ENCODE measurements at regions not wholly inside any gene's neighbourhood (a gene's known extent, or its start where the extent isn't known, plus 50 kb on each side); places are given as distances from the start of the nearest gene placed in this dataset.

- intact Hi-C loops (cut with micrococcal nuclease): no loop called here
- H3K9ac ChIP-seq (ENCODE audit: insufficient read depth in 1 of 2, low read depth in 2 of 2, low read length in 2 of 2): no peak overlapping the region
- no peaks in the 10 kb centered on the region for H3K9me3 ChIP-seq (replicated peaks; ENCODE audit: control insufficient read depth, insufficient read depth, low read depth, low read length)
- ChIA-PET POLR2A (interaction anchor here (0.6 kb wide), 1 partner anchor 642 kb away, joined by 3 read pairs; no protein-coding TSS in a partner anchor), CTCF (ENCODE audit: low intra/inter-chr PET ratio) (no interaction called here)
- BruUV-seq (replicated peaks): no TSS peak
- no peaks in the 10 kb centered on the region for H4K20me1 ChIP-seq (replicated peaks; ENCODE audit: control insufficient read depth, insufficient read depth, low read length)
- H3K4me2 ChIP-seq (ENCODE audit: insufficient read depth, low read length): no peak overlapping the region
- no peaks in the 10 kb centered on the region for H3K9me1 ChIP-seq (ENCODE audit: control insufficient read depth, insufficient read depth, low read length)
- DNase-seq (ENCODE audit: extremely low read depth in 1 of 4, low spot score in 3 of 4) (no peak), ATAC-seq (no peak), FAIRE-seq (no peak)
- no peaks in the 10 kb centered on the region for H3K4me1 ChIP-seq (replicated peaks in 1 of 2; ENCODE audit: control insufficient read depth in 2 of 2, insufficient read depth in 2 of 2, low read length in 2 of 2)
- H3K36me3 ChIP-seq (ENCODE audit: control insufficient read depth, insufficient read depth, low read length): no peaks in the 10 kb centered on the region
- H3K27me3 ChIP-seq (ENCODE audit: control insufficient read depth in 2 of 2, insufficient read depth in 2 of 2, low read length in 2 of 2): no peaks in the 10 kb centered on the region
- TF ChIP-seq BRCA1 (IDR thresholded peaks at IDR 0.05) (no peak), BRCA1 (CRISPR knock-in tag; IDR thresholded peaks at IDR 0.05) (no peak), MEF2A (IDR thresholded peaks at IDR 0.05; ENCODE audit: control insufficient read depth, low read depth, low read length) (no peak), SIX5 (IDR thresholded peaks at IDR 0.05; ENCODE audit: borderline replicate concordance in 1 of 2, insufficient read depth in 1 of 2, low read depth in 1 of 2, low read length in 2 of 2) (no peak), ZFPM2 (CRISPR knock-in tag; IDR thresholded peaks at IDR 0.05) (no peak)
- 0% methylated on average over 1 of the region's 1 CpG for WGBS (ENCODE audit: insufficient coverage, low coverage, missing lambda C conversion rate)
- no peaks in the 10 kb centered on the region for H3K79me2 ChIP-seq (ENCODE audit: control insufficient read depth, insufficient read depth, low read length)
- H2AFZ ChIP-seq (ENCODE audit: low read depth, low read length): no peak overlapping the region
- H3K4me3 ChIP-seq: no peak overlapping the region
- in situ Hi-C loops (cut with MboI): no loop called here
- no peak overlapping the region for H3K27ac ChIP-seq (ENCODE audit: extremely low read depth, low read depth, low read length)
Observed at GRCh38 chr7:16004702-16005101, 318.2 kb upstream of the MEOX2 start.

DNA sequence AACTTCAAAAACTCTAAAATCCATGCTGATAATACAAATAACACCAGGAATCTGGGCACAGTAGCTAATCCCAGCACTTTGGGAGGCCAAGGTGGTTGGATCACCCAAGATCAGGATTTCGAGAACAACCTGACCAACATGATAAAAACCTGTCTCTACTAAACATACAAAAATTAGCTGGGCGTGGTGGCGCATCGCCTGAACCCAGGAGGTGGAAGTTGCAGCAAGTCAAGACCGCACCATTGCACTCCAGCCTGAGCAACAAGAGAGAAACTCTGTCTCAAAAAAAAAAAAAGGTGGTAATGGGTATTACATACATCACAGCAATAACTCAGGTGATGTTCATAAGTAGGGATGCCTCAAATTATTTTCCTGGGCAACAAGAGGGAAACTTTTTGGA, 315.0 kb upstream of the MEOX2 start:
- DNase-seq (ENCODE audit: extremely low read depth in 1 of 4, low spot score in 3 of 4): no peak
- H3K4me3 ChIP-seq: no peak overlapping the region
- no peaks in the 10 kb centered on the region for H3K36me3 ChIP-seq (ENCODE audit: control insufficient read depth, insufficient read depth, low read length)
- no peaks in the 10 kb centered on the region for H3K79me2 ChIP-seq (ENCODE audit: control insufficient read depth, insufficient read depth, low read length)
- no peak for ATAC-seq
- no peak overlapping the region for H3K9ac ChIP-seq (ENCODE audit: insufficient read depth in 1 of 2, low read depth in 2 of 2, low read length in 2 of 2)
- 2% methylated on average over 5 of the region's 5 CpGs for WGBS (ENCODE audit: insufficient coverage, low coverage, missing lambda C conversion rate)
- FAIRE-seq: no peak
- no peak overlapping the region for H3K27ac ChIP-seq (ENCODE audit: extremely low read depth, low read depth, low read length)
- POLR2A ChIA-PET: no interaction called here
- no peaks in the 10 kb centered on the region; the same call in 1 of the 2 replicates for H3K9me3 ChIP-seq (replicated peaks; ENCODE audit: control insufficient read depth, insufficient read depth, low read depth, low read length)
- CTCF ChIA-PET (ENCODE audit: low intra/inter-chr PET ratio): no interaction called here
- BruUV-seq (replicated peaks): no TSS peak
- no peak overlapping the region for H2AFZ ChIP-seq (ENCODE audit: low read depth, low read length)
- no peaks in the 10 kb centered on the region for H3K9me1 ChIP-seq (ENCODE audit: control insufficient read depth, insufficient read depth, low read length)
- intact Hi-C loops (cut with micrococcal nuclease): no loop called here
- H3K4me1 ChIP-seq (replicated peaks in 1 of 2; ENCODE audit: control insufficient read depth in 2 of 2, insufficient read depth in 2 of 2, low read length in 2 of 2): no peaks in the 10 kb centered on the region
- H3K27me3 ChIP-seq (ENCODE audit: control insufficient read depth in 2 of 2, insufficient read depth in 2 of 2, low read length in 2 of 2): no peaks in the 10 kb centered on the region
- no peak overlapping the region for H3K4me2 ChIP-seq (ENCODE audit: insufficient read depth, low read length)
- in situ Hi-C loops (cut with MboI): no loop called here
- H4K20me1 ChIP-seq (replicated peaks; ENCODE audit: control insufficient read depth, insufficient read depth, low read length): no peaks in the 10 kb centered on the region
- TF ChIP-seq NR2F6 (CRISPR knock-in tag; IDR thresholded peaks at IDR 0.05) (no peak), DEAF1 (CRISPR knock-in tag; IDR thresholded peaks at IDR 0.05) (no peak), ZEB2 (IDR thresholded peaks at IDR 0.05) (no peak), ATF7 (IDR thresholded peaks at IDR 0.05) (no peak), ZNF644 (tag; IDR thresholded peaks at IDR 0.05; ENCODE audit: low read depth) (no peak), ZNF3 (CRISPR knock-in tag; IDR thresholded peaks at IDR 0.05) (no peak)
- TF ChIP-seq, protein P1, sequence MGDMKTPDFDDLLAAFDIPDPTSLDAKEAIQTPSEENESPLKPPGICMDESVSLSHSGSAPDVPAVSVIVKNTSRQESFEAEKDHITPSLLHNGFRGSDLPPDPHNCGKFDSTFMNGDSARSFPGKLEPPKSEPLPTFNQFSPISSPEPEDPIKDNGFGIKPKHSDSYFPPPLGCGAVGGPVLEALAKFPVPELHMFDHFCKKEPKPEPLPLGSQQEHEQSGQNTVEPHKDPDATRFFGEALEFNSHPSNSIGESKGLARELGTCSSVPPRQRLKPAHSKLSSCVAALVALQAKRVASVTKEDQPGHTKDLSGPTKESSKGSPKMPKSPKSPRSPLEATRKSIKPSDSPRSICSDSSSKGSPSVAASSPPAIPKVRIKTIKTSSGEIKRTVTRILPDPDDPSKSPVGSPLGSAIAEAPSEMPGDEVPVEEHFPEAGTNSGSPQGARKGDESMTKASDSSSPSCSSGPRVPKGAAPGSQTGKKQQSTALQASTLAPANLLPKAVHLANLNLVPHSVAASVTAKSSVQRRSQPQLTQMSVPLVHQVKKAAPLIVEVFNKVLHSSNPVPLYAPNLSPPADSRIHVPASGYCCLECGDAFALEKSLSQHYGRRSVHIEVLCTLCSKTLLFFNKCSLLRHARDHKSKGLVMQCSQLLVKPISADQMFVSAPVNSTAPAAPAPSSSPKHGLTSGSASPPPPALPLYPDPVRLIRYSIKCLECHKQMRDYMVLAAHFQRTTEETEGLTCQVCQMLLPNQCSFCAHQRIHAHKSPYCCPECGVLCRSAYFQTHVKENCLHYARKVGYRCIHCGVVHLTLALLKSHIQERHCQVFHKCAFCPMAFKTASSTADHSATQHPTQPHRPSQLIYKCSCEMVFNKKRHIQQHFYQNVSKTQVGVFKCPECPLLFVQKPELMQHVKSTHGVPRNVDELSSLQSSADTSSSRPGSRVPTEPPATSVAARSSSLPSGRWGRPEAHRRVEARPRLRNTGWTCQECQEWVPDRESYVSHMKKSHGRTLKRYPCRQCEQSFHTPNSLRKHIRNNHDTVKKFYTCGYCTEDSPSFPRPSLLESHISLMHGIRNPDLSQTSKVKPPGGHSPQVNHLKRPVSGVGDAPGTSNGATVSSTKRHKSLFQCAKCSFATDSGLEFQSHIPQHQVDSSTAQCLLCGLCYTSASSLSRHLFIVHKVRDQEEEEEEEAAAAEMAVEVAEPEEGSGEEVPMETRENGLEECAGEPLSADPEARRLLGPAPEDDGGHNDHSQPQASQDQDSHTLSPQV (IDR thresholded peaks at IDR 0.05): no peak
